ENCODE measurements at regions not wholly inside any gene's neighbourhood (a gene's known extent, or its start where the extent isn't known, plus 50 kb on each side); places are given as distances from the start of the nearest gene placed in this dataset.

GRCh38 chr7:142642316-142642715 is 107.0 kb upstream of the PRSS1 start:
- Histone ChIP-seq H4K20me1 (ENCODE audit: insufficient read depth, low read length) (no peaks in the 10 kb centered on the region), H3K4me1 (ENCODE audit: control insufficient read depth, insufficient read depth, low read length) (no peaks in the 10 kb centered on the region), H3K23ac (ENCODE audit: low read depth, low read length) (no peak overlapping the region), H2AK5ac (ENCODE audit: low read depth, low read length) (no peak overlapping the region), H3K18ac (ENCODE audit: low read depth, low read length) (no peak overlapping the region), H2BK5ac (ENCODE audit: low read depth, low read length, poor library complexity, severe bottlenecking) (no peak overlapping the region), H3K56ac (ENCODE audit: extremely low read depth, insufficient read depth, low read length) (no peak overlapping the region), H3K27me3 (ENCODE audit: control insufficient read depth, insufficient read depth, low read length) (peaks cover 10% of the 10 kb centered on the region), H3K9ac (ENCODE audit: low read depth, low read length) (no peak overlapping the region), H3K9me1 (ENCODE audit: insufficient read depth, low read length) (no peaks in the 10 kb centered on the region), H4K91ac (ENCODE audit: insufficient read depth, low read depth, low read length) (no peak overlapping the region), H3K27ac (ENCODE audit: insufficient read depth, low read length) (no peak overlapping the region), H2AK9ac (replicated peaks; ENCODE audit: low read depth, low read length, poor library complexity) (no peak overlapping the region), H3K14ac (replicated peaks; ENCODE audit: low read depth, low read length) (no peak overlapping the region), H4K5ac (ENCODE audit: low read depth, low read length) (no peak overlapping the region), H2BK15ac (ENCODE audit: low read depth, low read length) (no peak overlapping the region), H4K8ac (ENCODE audit: low read depth in 2 of 2, low read length in 2 of 2) (no peak overlapping the region), H2BK120ac (ENCODE audit: low read depth, low read length) (no peak overlapping the region), H3K4ac (ENCODE audit: low read depth, low read length) (no peak overlapping the region), H2BK20ac (ENCODE audit: low read depth, low read length) (no peak overlapping the region), H3K9me3 (ENCODE audit: control insufficient read depth, insufficient read depth, low read length) (no peaks in the 10 kb centered on the region), H3K4me3 (ENCODE audit: insufficient read depth, low read depth, low read length) (no peak overlapping the region), H2AFZ (replicated peaks; ENCODE audit: low read length, poor library complexity) (no peak overlapping the region), H3K79me1 (ENCODE audit: low read depth in 1 of 2, low read length in 2 of 2) (no peaks in the 10 kb centered on the region), H3K4me2 (ENCODE audit: low read depth, low read length) (no peak overlapping the region), H3K36me3 (ENCODE audit: control insufficient read depth, insufficient read depth, low read length) (no peaks in the 10 kb centered on the region)
- DNase-seq (no peak), ATAC-seq (ENCODE audit: low read depth) (no peak)
- in situ Hi-C loops (cut with MboI; ENCODE audit: low sequenced_read_pairs) (loop anchor here (10.0 kb wide), 1 partner anchor 132 kb away; the partner anchor contains the start of gene PRSS2), dilution Hi-C loops (cut with HindIII; ENCODE audit: low sequenced_read_pairs, unreplicated experiment) (no loop called here), intact Hi-C loops (cut with micrococcal nuclease) (no loop called here)
- CTCF ChIA-PET, result interaction anchor here (1.4 kb wide), 2 partner anchors 12 to 141 kb away, joined by 4 to 6 read pairs; no protein-coding TSS in a partner anchor
- POLR2A ChIA-PET (ENCODE audit: unreplicated experiment), result no interaction called here
- TF ChIP-seq MAFK (IDR thresholded peaks at IDR 0.05; ENCODE audit: low read depth, low read length) (no peak), NFE2L2 (IDR thresholded peaks at IDR 0.05; ENCODE audit: low read depth, low read length) (no peak), USF2 (IDR thresholded peaks at IDR 0.05; ENCODE audit: low read depth, low read length) (no peak), RAD21 (IDR thresholded peaks at IDR 0.05; ENCODE audit: low read length) (no peak), CTCF (conservative IDR thresholded peaks at IDR 0.05; ENCODE audit: low read depth, low read length) (no peak), MXI1 (IDR thresholded peaks at IDR 0.05; ENCODE audit: borderline replicate concordance, low read depth, low read length) (no peak), CEBPB (IDR thresholded peaks at IDR 0.05; ENCODE audit: low read depth, low read length) (no peak), SMC3 (IDR thresholded peaks at IDR 0.05; ENCODE audit: low read depth, low read length) (no peak), ELK1 (IDR thresholded peaks at IDR 0.05; ENCODE audit: borderline replicate concordance, low read depth, low read length) (no peak), BHLHE40 (IDR thresholded peaks at IDR 0.05; ENCODE audit: low read depth, low read length) (no peak), RCOR1 (IDR thresholded peaks at IDR 0.05; ENCODE audit: insufficient replicate concordance, low read length) (no peak), RFX5 (IDR thresholded peaks at IDR 0.05; ENCODE audit: low read depth, low read length) (no peak), MAZ (IDR thresholded peaks at IDR 0.05; ENCODE audit: borderline replicate concordance, low read depth, low read length) (no peak), CHD1 (IDR thresholded peaks at IDR 0.05; ENCODE audit: low read depth, low read length) (no peak), FOS (IDR thresholded peaks at IDR 0.05; ENCODE audit: low read depth, low read length) (no peak), POLR2A (IDR thresholded peaks at IDR 0.05; ENCODE audit: low read depth, low read length) (no peak)
- no TSS peak for BruUV-seq (replicated peaks)
